ENCODE measurements at regions not wholly inside any gene's neighbourhood (a gene's known extent, or its start where the extent isn't known, plus 50 kb on each side); places are given as distances from the start of the nearest gene placed in this dataset.

DNA sequence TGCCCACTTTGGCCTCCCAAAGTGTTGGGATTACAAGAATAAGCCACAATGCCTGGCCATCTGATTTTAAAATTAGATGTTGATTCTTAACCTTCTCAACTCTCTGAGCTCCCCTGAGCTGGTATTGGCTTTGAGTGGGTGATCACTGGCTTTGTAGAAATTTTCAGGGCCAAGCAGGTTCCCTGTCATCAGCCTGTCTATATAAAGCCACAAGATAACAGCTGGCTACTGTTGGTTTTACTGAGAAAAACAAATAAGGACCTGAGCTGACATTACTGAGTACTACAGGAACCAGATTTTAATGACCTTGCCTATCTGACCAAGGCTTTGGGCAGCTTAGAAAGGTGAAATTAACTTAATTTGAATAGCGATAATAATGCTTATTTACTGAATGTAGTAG lies 153.6 kb downstream of the MSX2 start:
- Histone ChIP-seq H3K27ac (no peak overlapping the region), H3K36me3 (no peaks in the 10 kb centered on the region), H3K27me3 (no peaks in the 10 kb centered on the region), H3K4me1 (no peaks in the 10 kb centered on the region), H3K9me3 (no peaks in the 10 kb centered on the region), H3K4me3 (no peak overlapping the region)
- TF ChIP-seq POLR2AphosphoS5 (IDR thresholded peaks at IDR 0.05; ENCODE audit: insufficient read depth in 1 of 2, low read depth in 1 of 2) (no peak), POLR2A (IDR thresholded peaks at IDR 0.05) (no peak)
- TF ChIP-seq, protein P1, sequence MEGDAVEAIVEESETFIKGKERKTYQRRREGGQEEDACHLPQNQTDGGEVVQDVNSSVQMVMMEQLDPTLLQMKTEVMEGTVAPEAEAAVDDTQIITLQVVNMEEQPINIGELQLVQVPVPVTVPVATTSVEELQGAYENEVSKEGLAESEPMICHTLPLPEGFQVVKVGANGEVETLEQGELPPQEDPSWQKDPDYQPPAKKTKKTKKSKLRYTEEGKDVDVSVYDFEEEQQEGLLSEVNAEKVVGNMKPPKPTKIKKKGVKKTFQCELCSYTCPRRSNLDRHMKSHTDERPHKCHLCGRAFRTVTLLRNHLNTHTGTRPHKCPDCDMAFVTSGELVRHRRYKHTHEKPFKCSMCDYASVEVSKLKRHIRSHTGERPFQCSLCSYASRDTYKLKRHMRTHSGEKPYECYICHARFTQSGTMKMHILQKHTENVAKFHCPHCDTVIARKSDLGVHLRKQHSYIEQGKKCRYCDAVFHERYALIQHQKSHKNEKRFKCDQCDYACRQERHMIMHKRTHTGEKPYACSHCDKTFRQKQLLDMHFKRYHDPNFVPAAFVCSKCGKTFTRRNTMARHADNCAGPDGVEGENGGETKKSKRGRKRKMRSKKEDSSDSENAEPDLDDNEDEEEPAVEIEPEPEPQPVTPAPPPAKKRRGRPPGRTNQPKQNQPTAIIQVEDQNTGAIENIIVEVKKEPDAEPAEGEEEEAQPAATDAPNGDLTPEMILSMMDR (IDR thresholded peaks at IDR 0.05): no peak
- no peak for DNase-seq (ENCODE audit: extremely low spot score in 2 of 2)
- intact Hi-C loops (cut with DNase I): no loop called here

DNA sequence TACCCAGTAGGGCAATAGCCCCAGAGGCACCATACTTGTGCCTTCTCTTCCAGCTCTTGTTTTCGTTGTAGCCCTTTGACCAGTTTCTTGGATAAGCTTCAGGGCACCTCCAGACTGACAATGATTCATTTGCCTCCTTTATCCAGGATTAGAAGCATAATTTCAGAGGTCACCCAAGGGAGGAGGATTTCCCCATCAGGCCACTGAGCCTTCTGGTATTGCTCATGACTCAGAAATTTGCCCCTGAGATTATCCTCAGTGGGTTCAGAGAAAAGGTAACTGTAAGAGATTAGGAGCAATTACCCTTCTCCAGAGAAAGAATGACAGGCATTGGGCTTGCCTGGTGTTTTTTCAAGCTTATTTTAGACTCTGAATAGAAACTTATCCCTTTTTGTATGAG lies 147.9 kb downstream of the MSX2 start:
- no peaks in the 10 kb centered on the region for H3K36me3 ChIP-seq
- TF ChIP-seq, protein P1 (IDR thresholded peaks at IDR 0.05): no peak
- TF ChIP-seq POLR2A (IDR thresholded peaks at IDR 0.05): no peak
- TF ChIP-seq POLR2AphosphoS5 (IDR thresholded peaks at IDR 0.05; ENCODE audit: insufficient read depth in 1 of 2, low read depth in 1 of 2): no peak
- no peak overlapping the region for H3K27ac ChIP-seq
- H3K4me3 ChIP-seq: no peak overlapping the region
- no peaks in the 10 kb centered on the region for H3K27me3 ChIP-seq
- no peak for DNase-seq (ENCODE audit: extremely low spot score in 2 of 2)
- no peaks in the 10 kb centered on the region for H3K4me1 ChIP-seq
- intact Hi-C loops (cut with DNase I): no loop called here
- H3K9me3 ChIP-seq: no peaks in the 10 kb centered on the region

DNA sequence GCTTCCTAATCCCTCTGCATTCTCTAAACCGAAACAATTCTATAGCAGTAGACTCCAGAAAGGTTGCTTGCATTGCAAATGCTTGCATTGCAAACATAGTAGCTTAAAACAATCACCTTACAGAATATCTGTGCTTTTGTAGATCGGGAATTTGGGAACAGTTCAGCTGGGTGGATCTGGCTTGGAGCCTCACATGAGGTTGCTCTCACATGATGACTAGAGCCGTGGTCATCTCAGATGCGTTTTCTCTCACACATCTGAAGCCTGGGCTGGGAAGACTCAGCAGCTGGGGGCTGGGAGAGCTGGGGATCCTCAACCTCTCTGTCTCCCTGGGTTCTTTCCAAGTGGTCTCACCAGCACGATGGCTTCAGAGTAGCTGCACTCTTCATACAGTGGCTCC lies 127.8 kb downstream of the MSX2 start:
- no peak overlapping the region for H3K27ac ChIP-seq
- no peak for DNase-seq (ENCODE audit: extremely low spot score in 2 of 2)
- H3K27me3 ChIP-seq: no peaks in the 10 kb centered on the region
- no peaks in the 10 kb centered on the region for H3K36me3 ChIP-seq
- no peaks in the 10 kb centered on the region for H3K9me3 ChIP-seq
- TF ChIP-seq, protein P1 (IDR thresholded peaks at IDR 0.05): no peak
- TF ChIP-seq POLR2AphosphoS5 (IDR thresholded peaks at IDR 0.05; ENCODE audit: insufficient read depth in 1 of 2, low read depth in 1 of 2): no peak
- TF ChIP-seq POLR2A (IDR thresholded peaks at IDR 0.05): no peak
- no peaks in the 10 kb centered on the region for H3K4me1 ChIP-seq
- H3K4me3 ChIP-seq: no peak overlapping the region
- intact Hi-C loops (cut with DNase I): no loop called here

DNA sequence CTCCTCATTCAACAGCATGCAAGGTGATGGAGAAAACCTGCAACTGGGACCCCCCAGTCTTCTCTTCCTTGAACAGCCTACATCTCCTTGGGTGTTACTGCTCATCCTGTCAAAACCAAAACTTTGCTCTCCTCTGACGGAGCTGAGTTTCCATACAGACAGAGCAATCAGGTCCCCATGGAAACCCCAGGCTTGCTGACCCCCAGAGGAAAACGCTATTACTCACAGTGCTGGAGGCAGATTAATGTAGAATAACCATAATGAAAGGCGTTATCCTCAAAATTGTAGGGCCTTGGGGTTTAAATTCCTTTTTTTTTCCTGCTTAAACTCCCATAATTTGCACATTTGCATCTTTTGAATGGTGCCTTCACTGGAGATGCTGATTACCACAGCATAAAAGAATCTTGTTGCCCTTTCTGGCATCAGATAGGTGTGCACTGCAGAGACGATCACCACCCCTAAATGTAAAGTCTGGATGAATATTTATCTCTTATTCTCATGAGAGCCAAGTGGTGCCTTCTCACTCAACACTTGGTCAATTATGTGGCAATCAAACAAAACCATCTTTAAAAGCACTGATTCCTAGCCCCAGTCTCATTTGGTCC lies 126.3 kb downstream of the MSX2 start:
- TF ChIP-seq, protein P1 (IDR thresholded peaks at IDR 0.05): no peak
- TF ChIP-seq POLR2AphosphoS5 (IDR thresholded peaks at IDR 0.05; ENCODE audit: insufficient read depth in 1 of 2, low read depth in 1 of 2): no peak
- TF ChIP-seq POLR2A (IDR thresholded peaks at IDR 0.05): no peak
- intact Hi-C loops (cut with DNase I): no loop called here
- Histone ChIP-seq H3K27me3 (no peaks in the 10 kb centered on the region), H3K4me1 (no peaks in the 10 kb centered on the region), H3K9me3 (no peaks in the 10 kb centered on the region), H3K36me3 (no peaks in the 10 kb centered on the region), H3K4me3 (no peak overlapping the region), H3K27ac (no peak overlapping the region)
- no peak for DNase-seq (ENCODE audit: extremely low spot score in 2 of 2)

DNA sequence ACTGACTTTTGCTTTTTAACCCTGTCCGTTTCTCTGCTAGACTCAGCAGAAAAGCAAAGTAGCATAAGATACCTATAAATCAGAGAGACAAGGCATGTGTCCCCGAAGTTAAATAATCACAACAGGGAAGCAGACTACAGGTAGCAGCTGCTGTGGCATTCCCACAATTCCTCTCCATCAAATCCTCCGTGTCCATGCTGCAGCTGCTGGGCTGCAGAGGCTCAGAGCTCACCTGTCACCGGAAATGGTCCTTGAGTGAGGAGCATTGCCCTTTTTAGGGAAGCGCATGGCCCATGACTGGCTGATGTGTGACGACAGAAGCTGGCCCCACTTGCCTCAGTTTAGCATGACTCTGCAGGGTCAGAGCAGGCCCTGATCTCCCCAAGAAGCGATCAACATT lies 125.0 kb downstream of the MSX2 start:
- H3K4me1 ChIP-seq: no peaks in the 10 kb centered on the region
- H3K27me3 ChIP-seq: no peaks in the 10 kb centered on the region
- no peak overlapping the region for H3K27ac ChIP-seq
- TF ChIP-seq POLR2A (IDR thresholded peaks at IDR 0.05) (no peak), POLR2AphosphoS5 (IDR thresholded peaks at IDR 0.05; ENCODE audit: insufficient read depth in 1 of 2, low read depth in 1 of 2) (no peak)
- TF ChIP-seq, protein P1 (IDR thresholded peaks at IDR 0.05): no peak
- H3K36me3 ChIP-seq: no peaks in the 10 kb centered on the region
- intact Hi-C loops (cut with DNase I): no loop called here
- no peaks in the 10 kb centered on the region for H3K9me3 ChIP-seq
- no peak overlapping the region for H3K4me3 ChIP-seq
- no peak for DNase-seq (ENCODE audit: extremely low spot score in 2 of 2)
